ENCODE measurements at regions not wholly inside any gene's neighbourhood (a gene's known extent, or its start where the extent isn't known, plus 50 kb on each side); places are given as distances from the start of the nearest gene placed in this dataset.

GRCh38 chr12:115570069-115570777, 707.3 kb downstream of the MED13L start:
- DNase-seq (ENCODE audit: low spot score in 2 of 2, unreplicated experiment in 2 of 2), result no peak
- Mint-ChIP-seq H3K9me3 (peaks cover 5% of the 10 kb centered on the region), H3K36me3 (no peaks in the 10 kb centered on the region), H3K27me3 (ENCODE audit: low read depth) (no peaks in the 10 kb centered on the region), H3K4me3 (no peak overlapping the region), H3K27ac (no peak overlapping the region), H3K4me1 (peaks cover 3% of the 10 kb centered on the region)
- no peak for TF ChIP-seq CTCF (IDR thresholded peaks at IDR 0.05; ENCODE audit: unreplicated experiment)

- Mint-ChIP-seq H3K4me3 (no peak overlapping the region), H3K4me1 (peaks cover 10% of the 10 kb centered on the region), H3K9me3 (peaks cover 5% of the 10 kb centered on the region), H3K27me3 (ENCODE audit: low read depth) (no peaks in the 10 kb centered on the region), H3K36me3 (no peaks in the 10 kb centered on the region), H3K27ac (no peak overlapping the region)
- no peak for TF ChIP-seq CTCF (IDR thresholded peaks at IDR 0.05; ENCODE audit: unreplicated experiment)
- no peak for DNase-seq (ENCODE audit: low spot score in 2 of 2, unreplicated experiment in 2 of 2)
Observed at GRCh38 chr12:115569345-115570068, 708.0 kb downstream of the MED13L start.

- Mint-ChIP-seq H3K4me1 (no peaks in the 10 kb centered on the region), H3K4me3 (no peak overlapping the region), H3K27ac (no peak overlapping the region), H3K27me3 (ENCODE audit: low read depth) (no peaks in the 10 kb centered on the region), H3K36me3 (peaks cover 6% of the 10 kb centered on the region), H3K9me3 (peaks cover 18% of the 10 kb centered on the region)
- TF ChIP-seq CTCF (IDR thresholded peaks at IDR 0.05; ENCODE audit: unreplicated experiment), result no peak
- DNase-seq (ENCODE audit: low spot score in 2 of 2, unreplicated experiment in 2 of 2), result no peak
Observed at GRCh38 chr12:115558281-115558680, 719.2 kb downstream of the MED13L start.

GRCh38 chr12:115553622-115554021, 723.9 kb downstream of the MED13L start:
- H3K27ac Mint-ChIP-seq, result no peak overlapping the region
- no peak for TF ChIP-seq CTCF (IDR thresholded peaks at IDR 0.05; ENCODE audit: unreplicated experiment)
- H3K36me3 Mint-ChIP-seq, result peaks cover 6% of the 10 kb centered on the region
- H3K4me3 Mint-ChIP-seq, result no peak overlapping the region
- H3K4me1 Mint-ChIP-seq, result peaks cover 1% of the 10 kb centered on the region
- no peaks in the 10 kb centered on the region for H3K27me3 Mint-ChIP-seq (ENCODE audit: low read depth)
- peaks cover 18% of the 10 kb centered on the region for H3K9me3 Mint-ChIP-seq
- no peak for DNase-seq (ENCODE audit: low spot score in 2 of 2, unreplicated experiment in 2 of 2)

- Mint-ChIP-seq H3K4me1 (no peaks in the 10 kb centered on the region), H3K27ac (no peak overlapping the region), H3K36me3 (peaks cover 7% of the 10 kb centered on the region), H3K4me3 (no peak overlapping the region), H3K9me3 (peaks cover 41% of the 10 kb centered on the region), H3K27me3 (ENCODE audit: low read depth) (no peaks in the 10 kb centered on the region)
- DNase-seq (ENCODE audit: low spot score in 2 of 2, unreplicated experiment in 2 of 2), result no peak
- TF ChIP-seq CTCF (IDR thresholded peaks at IDR 0.05; ENCODE audit: unreplicated experiment), result no peak
Observed at GRCh38 chr12:115543269-115543668, 734.2 kb downstream of the MED13L start.
